ENCODE measurements at regions not wholly inside any gene's neighbourhood (a gene's known extent, or its start where the extent isn't known, plus 50 kb on each side); places are given as distances from the start of the nearest gene placed in this dataset.

- Histone ChIP-seq H4K91ac (ENCODE audit: insufficient read length, low read depth, low read length) (no peak overlapping the region), H3K9ac (ENCODE audit: extremely low read depth, insufficient read length, low read length) (no peak overlapping the region), H3K9me3 (ENCODE audit: control insufficient read depth, low read depth, low read length) (no peaks in the 10 kb centered on the region), H2BK12ac (ENCODE audit: insufficient read length, low read depth, low read length) (no peak overlapping the region), H3K23ac (ENCODE audit: insufficient read length, low read depth, low read length) (no peak overlapping the region), H2AK5ac (ENCODE audit: insufficient read length, low read length) (no peak overlapping the region), H3K4me1 (ENCODE audit: insufficient read depth, low read length) (no peaks in the 10 kb centered on the region), H3K18ac (ENCODE audit: insufficient read length, low read depth, low read length) (no peak overlapping the region), H2BK5ac (ENCODE audit: insufficient read length, low read length) (no peak overlapping the region), H3K14ac (ENCODE audit: insufficient read depth, low read length) (no peak overlapping the region), H2BK15ac (ENCODE audit: low read depth, low read length) (no peak overlapping the region), H3K23me2 (ENCODE audit: insufficient read length, low read depth, low read length, poor library complexity, severe bottlenecking) (no peaks in the 10 kb centered on the region), H4K8ac (replicated peaks; ENCODE audit: insufficient read length, low read depth, low read length) (no peak overlapping the region), H2AFZ (ENCODE audit: low read length) (no peak overlapping the region), H3K79me2 (ENCODE audit: insufficient read depth, low read length) (no peaks in the 10 kb centered on the region), H3K56ac (ENCODE audit: insufficient read length, low read depth, low read length) (no peak overlapping the region), H3K4me2 (ENCODE audit: insufficient read depth, insufficient read length, low read length) (no peak overlapping the region), H3K27me3 (ENCODE audit: insufficient read depth, low read length) (no peaks in the 10 kb centered on the region), H4K20me1 (ENCODE audit: control insufficient read depth, insufficient read depth, insufficient read length) (no peaks in the 10 kb centered on the region), H4K5ac (ENCODE audit: insufficient read length, low read depth, low read length) (no peak overlapping the region), H2BK120ac (ENCODE audit: low read depth, low read length, poor library complexity, severe bottlenecking) (no peak overlapping the region), H3K27ac (ENCODE audit: insufficient read length, low read depth, low read length) (no peak overlapping the region), H3K79me1 (ENCODE audit: insufficient read depth, low read depth, low read length, poor library complexity, severe bottlenecking) (no peaks in the 10 kb centered on the region), H3K4ac (ENCODE audit: low read depth, low read length) (no peak overlapping the region), H3T11ph (ENCODE audit: low read length) (no peak overlapping the region), H2BK20ac (ENCODE audit: low read depth, low read length, poor library complexity, severe bottlenecking) (no peak overlapping the region)
- Mint-ChIP-seq H3K4me3 (no peak overlapping the region), H3K27ac (no peak overlapping the region), H3K36me3 (ENCODE audit: insufficient read depth in 1 of 3, low read depth in 3 of 3) (no peaks in the 10 kb centered on the region; a peak in 1 of 7 replicates), H3K27me3 (ENCODE audit: low read depth) (no peaks in the 10 kb centered on the region), H3K4me1 (peaks cover 3 to 4% of the 10 kb centered on the region in 2 experiments; a peak in 3 of 4 replicates), H3K9me3 (no peaks in the 10 kb centered on the region)
- TF ChIP-seq CTCF (conservative IDR thresholded peaks at IDR 0.05) = peak; percentile 22; the same call in 1 of the 3 replicates
- WGBS (ENCODE audit: extremely low coverage, insufficient read length, low lambda C conversion rate) = no CpG with 5 or more reads among the region's 2 CpGs
- DNase-seq = no peak
Measured at GRCh38 chr3:162799910-162800309, 1303.3 kb downstream of the OTOL1 start.

Data from H9 (cell line).